WTC11 (cell line): ENCODE measurements at regions not wholly inside any gene's neighbourhood (a gene's known extent, or its start where the extent isn't known, plus 50 kb on each side); places are given as distances from the start of the nearest gene placed in this dataset.

Source experiments
- ATAC-seq: fragments of 200-7000 bp; cut with Tn5 transposase; 2 replicates; pipeline ENCODE4 v1.10.0; 2021; ENCODE audit warnings: mild to moderate bottlenecking, moderate library complexity
- CTCF ChIA-PET: fragments of 300-600 bp; sonication (Branson Sonifier 250); formaldehyde crosslinking; loops from one replicate; lab custom pipeline; 2021; ENCODE audit warnings: antibody characterized with exemption; lab: Charles Lee
- POLR2A ChIA-PET: fragments of 350-600 bp; sonication (Branson Sonifier 250); formaldehyde crosslinking; loops from one replicate; lab custom pipeline; 2021; ENCODE audit warnings: antibody characterized with exemption; lab: Charles Lee
- DNase-seq: peaks from one replicate; pipeline ENCODE4 v3.0.0; 2021; ENCODE audit warnings: low spot score
- H3K27ac Mint-ChIP-seq: 2 replicates; pipeline ENCODE4 v1.8.0; 2021; ENCODE audit warnings: mixed read lengths
- H3K27me3 Mint-ChIP-seq: 2 replicates; pipeline ENCODE4 v1.8.0; 2021; ENCODE audit warnings: low read depth, mild to moderate bottlenecking, moderate library complexity, mixed read lengths
- H3K36me3 Mint-ChIP-seq: 2 replicates; pipeline ENCODE4 v1.8.0; 2021; ENCODE audit warnings: mixed read lengths
- H3K4me1 Mint-ChIP-seq: 2 replicates; pipeline ENCODE4 v1.8.0; 2022; ENCODE audit warnings: mixed read lengths
- H3K4me3 Mint-ChIP-seq: 2 replicates; pipeline ENCODE4 v1.8.0; 2021; ENCODE audit warnings: mild to moderate bottlenecking, moderate library complexity, mixed read lengths
- H3K9me3 Mint-ChIP-seq: 2 replicates; pipeline ENCODE4 v1.8.0; 2021; ENCODE audit warnings: mixed read lengths
- EMX1 ChIP-seq: fragments of 250-450 bp; sonication (Bioruptor Pico); IDR thresholded peaks from 2 replicates; pipeline ENCODE4 v1.8.0; 2021; ENCODE audit warnings: mild to moderate bottlenecking
- ETV6 ChIP-seq: sonication (generic); formaldehyde crosslinking; IDR thresholded peaks from 2 replicates; pipeline ENCODE4 v1.8.1; 2022; ENCODE audit warnings: mild to moderate bottlenecking, missing genetic modification reagents
- FOXJ3 ChIP-seq: sonication (generic); formaldehyde crosslinking; IDR thresholded peaks from 2 replicates; pipeline ENCODE4 v1.9.0; 2021; ENCODE audit warnings: missing genetic modification reagents, mild to moderate bottlenecking, borderline replicate concordance
- FOXP1 ChIP-seq: sonication (generic); formaldehyde crosslinking; IDR thresholded peaks from 2 replicates; pipeline ENCODE4 v1.8.0; 2022; ENCODE audit warnings: missing genetic modification reagents, mild to moderate bottlenecking, moderate library complexity, borderline replicate concordance
- IRF2 ChIP-seq: sonication (generic); formaldehyde crosslinking; IDR thresholded peaks from 2 replicates; pipeline ENCODE4 v1.8.0; 2022; ENCODE audit warnings: low read depth, missing genetic modification reagents, borderline replicate concordance
- MYBL2 ChIP-seq: sonication (generic); formaldehyde crosslinking; IDR thresholded peaks from 2 replicates; pipeline ENCODE4 v1.8.1; 2023; ENCODE audit warnings: mild to moderate bottlenecking, moderate library complexity, missing genetic modification reagents
- NR3C1 ChIP-seq: sonication (generic); formaldehyde crosslinking; conservative IDR thresholded peaks from 2 replicates; pipeline ENCODE4 v1.8.1; 2023; ENCODE audit warnings: low read depth, mild to moderate bottlenecking, missing genetic modification reagents
- TEAD1 ChIP-seq: sonication (generic); formaldehyde crosslinking; IDR thresholded peaks from 2 replicates; pipeline ENCODE4 v1.8.0; 2022; ENCODE audit warnings: mild to moderate bottlenecking, missing genetic modification reagents
- TEAD4 ChIP-seq: sonication (generic); formaldehyde crosslinking; IDR thresholded peaks from 2 replicates; pipeline ENCODE4 v1.8.0; 2022; ENCODE audit warnings: mild to moderate bottlenecking, missing genetic modification reagents
- ZNF138 ChIP-seq: sonication (generic); formaldehyde crosslinking; conservative IDR thresholded peaks from 2 replicates; pipeline ENCODE4 v1.8.1; 2022; ENCODE audit warnings: mild to moderate bottlenecking, moderate library complexity, missing genetic modification reagents
- ZNF232 ChIP-seq: sonication (generic); formaldehyde crosslinking; IDR thresholded peaks from 2 replicates; pipeline ENCODE4 v1.8.0; 2022; ENCODE audit warnings: mild to moderate bottlenecking, missing genetic modification reagents
- ZNF396 ChIP-seq: fragments of 250-450 bp; sonication (Bioruptor Pico); IDR thresholded peaks from 2 replicates; pipeline ENCODE4 v1.8.0; 2021; ENCODE audit warnings: mild to moderate bottlenecking, moderate library complexity, borderline replicate concordance
- ZNF416 ChIP-seq: fragments of 250-450 bp; sonication (Bioruptor Pico); IDR thresholded peaks from 2 replicates; pipeline ENCODE4 v1.9.0; 2021; ENCODE audit warnings: mild to moderate bottlenecking, inconsistent platforms
- TF ChIP-seq, protein P1 (sequence below): sonication (generic); formaldehyde crosslinking; IDR thresholded peaks from 2 replicates; pipeline ENCODE4 v1.8.0; 2022; ENCODE audit warnings: missing genetic modification reagents
- TF ChIP-seq, protein P2 (sequence below): fragments of 250-450 bp; sonication (Bioruptor Pico); conservative IDR thresholded peaks from 2 replicates; pipeline ENCODE4 v1.9.0; 2021; ENCODE audit warnings: mild to moderate bottlenecking
- TF ChIP-seq, protein P3 (sequence below): sonication (generic); formaldehyde crosslinking; IDR thresholded peaks from 2 replicates; pipeline ENCODE4 v1.8.1; 2022; ENCODE audit warnings: mild to moderate bottlenecking, moderate library complexity, missing genetic modification reagents
- TF ChIP-seq, protein P4 (sequence below): sonication (generic); formaldehyde crosslinking; IDR thresholded peaks from 2 replicates; pipeline ENCODE4 v1.8.1; 2023; ENCODE audit warnings: mild to moderate bottlenecking, missing genetic modification reagents, moderate library complexity

DNA sequence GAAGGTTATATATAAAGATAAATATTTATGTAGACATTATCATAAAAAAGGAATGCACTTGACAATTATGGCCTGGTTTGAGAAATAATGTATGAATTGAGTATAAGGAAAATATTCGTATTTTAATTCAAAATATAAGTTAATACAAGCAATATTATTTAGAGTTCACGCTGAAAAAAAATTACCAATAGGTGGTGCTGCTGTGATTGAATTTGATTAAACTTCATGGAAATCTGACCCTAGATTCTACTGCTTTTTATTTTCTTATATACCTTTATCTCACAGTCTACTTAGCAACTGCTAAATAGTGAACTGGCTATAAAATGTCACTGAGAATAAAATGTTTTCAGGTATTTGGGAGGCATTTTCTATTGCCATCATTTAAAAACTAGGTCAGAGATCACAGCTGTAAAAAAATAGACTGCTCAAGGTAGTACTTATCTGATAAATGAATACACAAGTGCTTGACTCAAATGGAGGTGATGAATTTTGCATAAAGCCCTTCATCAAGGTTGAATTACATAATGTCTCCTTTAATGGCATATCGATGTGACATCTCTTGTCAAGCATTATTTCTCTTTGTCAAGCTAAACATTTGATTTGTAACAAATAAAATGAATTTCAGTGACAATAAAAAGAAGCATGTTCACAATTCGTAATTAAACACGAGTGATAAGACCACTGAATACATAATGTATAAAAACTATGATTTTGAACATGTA, 1638.8 kb upstream of the PCDH7 start:
- no peaks in the 10 kb centered on the region for H3K9me3 Mint-ChIP-seq
- H3K4me1 Mint-ChIP-seq = no peaks in the 10 kb centered on the region
- ATAC-seq (no peak), DNase-seq (no peak)
- H3K36me3 Mint-ChIP-seq = no peaks in the 10 kb centered on the region
- POLR2A ChIA-PET = no interaction called here
- no peak for TF ChIP-seq ZNF416
- no peak for TF ChIP-seq ZNF232 (CRISPR knock-in tag)
- TF ChIP-seq, protein P1, sequence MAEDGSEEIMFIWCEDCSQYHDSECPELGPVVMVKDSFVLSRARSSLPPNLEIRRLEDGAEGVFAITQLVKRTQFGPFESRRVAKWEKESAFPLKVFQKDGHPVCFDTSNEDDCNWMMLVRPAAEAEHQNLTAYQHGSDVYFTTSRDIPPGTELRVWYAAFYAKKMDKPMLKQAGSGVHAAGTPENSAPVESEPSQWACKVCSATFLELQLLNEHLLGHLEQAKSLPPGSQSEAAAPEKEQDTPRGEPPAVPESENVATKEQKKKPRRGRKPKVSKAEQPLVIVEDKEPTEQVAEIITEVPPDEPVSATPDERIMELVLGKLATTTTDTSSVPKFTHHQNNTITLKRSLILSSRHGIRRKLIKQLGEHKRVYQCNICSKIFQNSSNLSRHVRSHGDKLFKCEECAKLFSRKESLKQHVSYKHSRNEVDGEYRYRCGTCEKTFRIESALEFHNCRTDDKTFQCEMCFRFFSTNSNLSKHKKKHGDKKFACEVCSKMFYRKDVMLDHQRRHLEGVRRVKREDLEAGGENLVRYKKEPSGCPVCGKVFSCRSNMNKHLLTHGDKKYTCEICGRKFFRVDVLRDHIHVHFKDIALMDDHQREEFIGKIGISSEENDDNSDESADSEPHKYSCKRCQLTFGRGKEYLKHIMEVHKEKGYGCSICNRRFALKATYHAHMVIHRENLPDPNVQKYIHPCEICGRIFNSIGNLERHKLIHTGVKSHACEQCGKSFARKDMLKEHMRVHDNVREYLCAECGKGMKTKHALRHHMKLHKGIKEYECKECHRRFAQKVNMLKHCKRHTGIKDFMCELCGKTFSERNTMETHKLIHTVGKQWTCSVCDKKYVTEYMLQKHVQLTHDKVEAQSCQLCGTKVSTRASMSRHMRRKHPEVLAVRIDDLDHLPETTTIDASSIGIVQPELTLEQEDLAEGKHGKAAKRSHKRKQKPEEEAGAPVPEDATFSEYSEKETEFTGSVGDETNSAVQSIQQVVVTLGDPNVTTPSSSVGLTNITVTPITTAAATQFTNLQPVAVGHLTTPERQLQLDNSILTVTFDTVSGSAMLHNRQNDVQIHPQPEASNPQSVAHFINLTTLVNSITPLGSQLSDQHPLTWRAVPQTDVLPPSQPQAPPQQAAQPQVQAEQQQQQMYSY = no peak
- TF ChIP-seq, protein P2, sequence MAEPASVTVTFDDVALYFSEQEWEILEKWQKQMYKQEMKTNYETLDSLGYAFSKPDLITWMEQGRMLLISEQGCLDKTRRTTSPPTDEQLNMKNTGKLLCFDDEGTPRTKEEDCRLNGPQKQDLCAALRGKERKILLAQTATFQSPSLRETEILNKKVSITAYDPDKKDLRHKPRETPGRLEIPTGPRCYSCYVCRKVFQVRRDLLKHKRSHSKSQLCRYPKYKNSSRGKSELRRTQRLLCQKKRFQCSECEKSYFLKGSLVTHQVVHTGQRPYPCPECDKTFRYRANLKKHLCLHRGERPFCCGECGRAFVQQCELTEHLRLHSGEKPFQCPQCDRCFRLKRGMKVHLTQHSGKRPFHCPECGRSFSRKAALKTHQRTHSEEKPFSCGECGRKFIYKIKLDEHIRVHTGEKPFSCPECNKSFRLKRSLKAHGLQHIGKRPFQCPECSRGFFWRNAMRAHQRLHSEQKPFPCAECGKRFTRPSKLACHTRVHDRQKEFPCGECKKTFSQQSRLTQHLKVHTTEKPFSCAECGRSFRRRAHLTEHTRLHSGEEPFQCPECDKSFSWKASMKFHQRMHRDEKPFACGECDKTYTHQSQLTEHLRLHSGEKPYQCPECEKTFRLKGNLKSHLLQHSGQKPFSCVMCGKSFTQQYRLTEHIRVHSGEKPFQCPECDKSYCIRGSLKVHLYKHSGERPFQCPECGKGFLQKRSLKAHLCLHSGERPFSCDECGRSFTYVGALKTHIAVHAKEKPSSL (CRISPR knock-in tag) = no peak
- no peak for TF ChIP-seq EMX1
- no peak for TF ChIP-seq FOXP1 (CRISPR knock-in tag)
- no peak for TF ChIP-seq ZNF138 (CRISPR knock-in tag)
- TF ChIP-seq ETV6 (CRISPR knock-in tag) = no peak
- no peak for TF ChIP-seq FOXJ3 (CRISPR knock-in tag)
- no peak for TF ChIP-seq IRF2
- TF ChIP-seq, protein P3, sequence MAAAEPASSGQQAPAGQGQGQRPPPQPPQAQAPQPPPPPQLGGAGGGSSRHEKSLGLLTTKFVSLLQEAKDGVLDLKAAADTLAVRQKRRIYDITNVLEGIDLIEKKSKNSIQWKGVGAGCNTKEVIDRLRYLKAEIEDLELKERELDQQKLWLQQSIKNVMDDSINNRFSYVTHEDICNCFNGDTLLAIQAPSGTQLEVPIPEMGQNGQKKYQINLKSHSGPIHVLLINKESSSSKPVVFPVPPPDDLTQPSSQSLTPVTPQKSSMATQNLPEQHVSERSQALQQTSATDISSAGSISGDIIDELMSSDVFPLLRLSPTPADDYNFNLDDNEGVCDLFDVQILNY (CRISPR knock-in tag) = no peak
- no peak for TF ChIP-seq MYBL2 (CRISPR knock-in tag)
- TF ChIP-seq TEAD4 (CRISPR knock-in tag) = no peak
- TF ChIP-seq, protein P4, sequence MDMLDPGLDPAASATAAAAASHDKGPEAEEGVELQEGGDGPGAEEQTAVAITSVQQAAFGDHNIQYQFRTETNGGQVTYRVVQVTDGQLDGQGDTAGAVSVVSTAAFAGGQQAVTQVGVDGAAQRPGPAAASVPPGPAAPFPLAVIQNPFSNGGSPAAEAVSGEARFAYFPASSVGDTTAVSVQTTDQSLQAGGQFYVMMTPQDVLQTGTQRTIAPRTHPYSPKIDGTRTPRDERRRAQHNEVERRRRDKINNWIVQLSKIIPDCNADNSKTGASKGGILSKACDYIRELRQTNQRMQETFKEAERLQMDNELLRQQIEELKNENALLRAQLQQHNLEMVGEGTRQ (CRISPR knock-in tag) = no peak
- no peak for TF ChIP-seq NR3C1 (CRISPR knock-in tag)
- no peak for TF ChIP-seq ZNF396 (CRISPR knock-in tag)
- CTCF ChIA-PET = no interaction called here
- H3K27ac Mint-ChIP-seq = no peak overlapping the region
- no peaks in the 10 kb centered on the region for H3K27me3 Mint-ChIP-seq
- H3K4me3 Mint-ChIP-seq = no peak overlapping the region

GRCh38 chr4:29082684-29083083, 1637.5 kb upstream of the PCDH7 start:
- no peak overlapping the region for H3K27ac Mint-ChIP-seq
- H3K4me1 Mint-ChIP-seq = no peaks in the 10 kb centered on the region
- H3K36me3 Mint-ChIP-seq = no peaks in the 10 kb centered on the region
- no peaks in the 10 kb centered on the region for H3K27me3 Mint-ChIP-seq
- no peak for DNase-seq
- POLR2A ChIA-PET = no interaction called here
- no peak for TF ChIP-seq TEAD1 (CRISPR knock-in tag)
- H3K4me3 Mint-ChIP-seq = no peak overlapping the region
- CTCF ChIA-PET = no interaction called here
- no peak for ATAC-seq
- H3K9me3 Mint-ChIP-seq = no peaks in the 10 kb centered on the region
